ENCODE measurements at regions not wholly inside any gene's neighbourhood (a gene's known extent, or its start where the extent isn't known, plus 50 kb on each side); places are given as distances from the start of the nearest gene placed in this dataset.

DNA sequence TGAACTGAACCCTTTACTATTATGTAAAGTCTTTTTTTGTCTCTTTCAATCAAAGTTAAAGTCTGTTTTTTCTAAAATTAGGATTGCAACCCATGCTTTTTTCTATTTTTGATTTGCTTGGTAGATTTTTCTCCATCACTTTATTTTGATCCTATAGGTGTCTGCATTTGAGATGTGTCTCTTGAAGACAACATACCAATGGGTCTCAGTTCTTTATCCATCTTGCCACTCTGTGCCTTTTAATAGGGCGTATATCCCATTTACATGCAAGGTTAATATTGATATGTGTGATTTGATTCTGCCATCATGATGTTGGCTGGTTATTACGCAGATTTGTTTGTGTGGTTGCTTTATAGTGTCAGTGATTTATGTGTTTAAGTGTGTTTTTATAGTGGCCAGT is 436.0 kb upstream of the SEMA6A start:
- TF ChIP-seq, protein P1, sequence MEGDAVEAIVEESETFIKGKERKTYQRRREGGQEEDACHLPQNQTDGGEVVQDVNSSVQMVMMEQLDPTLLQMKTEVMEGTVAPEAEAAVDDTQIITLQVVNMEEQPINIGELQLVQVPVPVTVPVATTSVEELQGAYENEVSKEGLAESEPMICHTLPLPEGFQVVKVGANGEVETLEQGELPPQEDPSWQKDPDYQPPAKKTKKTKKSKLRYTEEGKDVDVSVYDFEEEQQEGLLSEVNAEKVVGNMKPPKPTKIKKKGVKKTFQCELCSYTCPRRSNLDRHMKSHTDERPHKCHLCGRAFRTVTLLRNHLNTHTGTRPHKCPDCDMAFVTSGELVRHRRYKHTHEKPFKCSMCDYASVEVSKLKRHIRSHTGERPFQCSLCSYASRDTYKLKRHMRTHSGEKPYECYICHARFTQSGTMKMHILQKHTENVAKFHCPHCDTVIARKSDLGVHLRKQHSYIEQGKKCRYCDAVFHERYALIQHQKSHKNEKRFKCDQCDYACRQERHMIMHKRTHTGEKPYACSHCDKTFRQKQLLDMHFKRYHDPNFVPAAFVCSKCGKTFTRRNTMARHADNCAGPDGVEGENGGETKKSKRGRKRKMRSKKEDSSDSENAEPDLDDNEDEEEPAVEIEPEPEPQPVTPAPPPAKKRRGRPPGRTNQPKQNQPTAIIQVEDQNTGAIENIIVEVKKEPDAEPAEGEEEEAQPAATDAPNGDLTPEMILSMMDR (conservative IDR thresholded peaks at IDR 0.05 in 1 of 2, IDR thresholded peaks at IDR 0.05 in 1 of 2; ENCODE audit: extremely low read depth in 1 of 2, insufficient read depth in 1 of 2, low read depth in 1 of 2, low read length in 2 of 2): no peak
- TF ChIP-seq EZH2 (IDR thresholded peaks at IDR 0.05; ENCODE audit: borderline replicate concordance, low read length): no peak

Measured in mammary epithelial cell (primary cell).